HepG2 (cell line): ENCODE measurements at regions not wholly inside any gene's neighbourhood (a gene's known extent, or its start where the extent isn't known, plus 50 kb on each side); places are given as distances from the start of the nearest gene placed in this dataset.

Experiments
- ATAC-seq: fragments of 200-7000 bp; cut with Tn5 transposase; 3 replicates; pipeline ENCODE4 v1.9.1; 2020; ENCODE audit warnings: mild to moderate bottlenecking, moderate library complexity
- BruUV-seq: library from RNA; stranded (reverse); fragments of 400-500 nt; replicated peaks from 2 replicates; lab custom pipeline; 2021; lab: Mats Ljungman, UMichigan
- CTCF ChIA-PET: fragments of 300-600 bp; formaldehyde crosslinking; extraction: SDS; loops from one replicate; lab custom pipeline; 2021; ENCODE audit warnings: low total read pairs, inconsistent platforms, low intra/inter-chr PET ratio; lab: Yijun Ruan, JAX
- POLR2A ChIA-PET: fragments of 350-600 bp; sonication (Branson Sonifier 250); formaldehyde crosslinking; loops from one replicate; lab custom pipeline; 2020; ENCODE audit warnings: antibody characterized with exemption, inconsistent platforms; lab: Yijun Ruan, JAX
- DNase-seq: peaks from one replicate; pipeline ENCODE4 v3.0.0-alpha.2; 2015; ENCODE audit warnings: low spot score
- FAIRE-seq: peaks from 3 replicates; lab custom pipeline; 2011; peaks lifted over from hg19 to GRCh38; lab: Jason Lieb, UNC
- H2AFZ ChIP-seq: one replicate; pipeline ENCODE4 v1.6.1; 2011; ENCODE audit warnings: low read length, inconsistent platforms
- H3K27ac ChIP-seq: fragments of 300-600 bp; 3 replicates; pipeline ENCODE4 v1.8.0; 2011; ENCODE audit warnings: mixed run types, mild to moderate bottlenecking, mixed read lengths, low read length, inconsistent platforms; ENCODE audit not compliant: insufficient read depth; ENCODE audit errors: extremely low read length
- H3K27me3 ChIP-seq, 2 experiments: fragments of 200-600 bp in 1 of 2; 2 replicates in 1 of 2; 3 replicates in 1 of 2; pipeline versions ENCODE4 v1.6.0 to v1.8.0; 2011; ENCODE audit warnings: low read length in 2 of 2, mild to moderate bottlenecking in 2 of 2, moderate library complexity in 2 of 2, inconsistent platforms in 1 of 2; ENCODE audit not compliant: insufficient read depth in 2 of 2, control insufficient read depth in 1 of 2
- H3K36me3 ChIP-seq, 2 experiments: fragments of 200-600 bp in 1 of 2; replicated peaks in 1 of 2; 2 replicates in 1 of 2; 3 replicates in 1 of 2; pipeline versions ENCODE4 v1.5.1 to v1.8.0; 2011; ENCODE audit warnings: low read length in 2 of 2, inconsistent platforms in 1 of 2; ENCODE audit not compliant: insufficient read depth in 2 of 2, control insufficient read depth in 1 of 2
- H3K4me1 ChIP-seq: 2 replicates; pipeline ENCODE4 v1.5.1; 2012; ENCODE audit warnings: low read length, inconsistent platforms; ENCODE audit not compliant: insufficient read depth
- H3K4me2 ChIP-seq: 2 replicates; pipeline ENCODE4 v1.6.0; 2011; ENCODE audit warnings: low read depth, low read length, inconsistent platforms
- H3K4me3 ChIP-seq, 3 experiments: fragments of 200-600 bp in 1 of 3; sonication (generic), shearing (Covaris generic) in 1 of 3; replicated peaks in 1 of 3; 2 replicates each; pipeline ENCODE4 v1.5.1; 2011 to 2016; ENCODE audit warnings: low read length in 3 of 3, inconsistent platforms in 2 of 3, low read depth in 2 of 3, mild to moderate bottlenecking in 2 of 3, control low read depth in 1 of 3, mixed read lengths in 1 of 3; ENCODE audit not compliant: insufficient read depth in 1 of 3
- H3K79me2 ChIP-seq: one replicate; pipeline ENCODE4 v1.6.1; 2011; ENCODE audit warnings: low read length, inconsistent platforms; ENCODE audit not compliant: insufficient read depth
- H3K9ac ChIP-seq: 2 replicates; pipeline ENCODE4 v1.6.0; 2011; ENCODE audit warnings: mild to moderate bottlenecking, low read depth, low read length, inconsistent platforms; ENCODE audit not compliant: insufficient read depth
- H3K9me3 ChIP-seq: 2 replicates; pipeline ENCODE4 v1.5.1; 2012; ENCODE audit warnings: mild to moderate bottlenecking, low read length
- H4K20me1 ChIP-seq: 2 replicates; pipeline ENCODE4 v1.6.0; 2011; ENCODE audit warnings: inconsistent platforms, mild to moderate bottlenecking, low read length, moderate library complexity; ENCODE audit not compliant: insufficient read depth
- ATF1 ChIP-seq: IDR thresholded peaks from 2 replicates; pipeline ENCODE4 v1.6.1; 2016; ENCODE audit warnings: mild to moderate bottlenecking, control low read depth
- CHCHD3 ChIP-seq: sonication (generic); formaldehyde crosslinking; IDR thresholded peaks from 2 replicates; pipeline ENCODE4 v1.8.0; 2022; ENCODE audit warnings: mild to moderate bottlenecking, missing genetic modification reagents, moderate library complexity
- FOXP4 ChIP-seq: sonication (generic); formaldehyde crosslinking; IDR thresholded peaks from 2 replicates; pipeline ENCODE4 v1.4.0; 2020; ENCODE audit warnings: missing genetic modification reagents
- MAFG ChIP-seq: sonication (generic); formaldehyde crosslinking; IDR thresholded peaks from 2 replicates; pipeline ENCODE4 v1.5.1; 2020; ENCODE audit warnings: mild to moderate bottlenecking, missing genetic modification reagents
- NPAS2 ChIP-seq: sonication (generic); formaldehyde crosslinking; IDR thresholded peaks from 2 replicates; pipeline ENCODE4 v1.8.0; 2022; ENCODE audit warnings: mild to moderate bottlenecking, missing genetic modification reagents, borderline replicate concordance
- ZBTB38 ChIP-seq: sonication (generic); formaldehyde crosslinking; IDR thresholded peaks from 2 replicates; pipeline ENCODE4 v1.5.1; 2020; ENCODE audit warnings: mild to moderate bottlenecking, missing genetic modification reagents
- ZNF678 ChIP-seq: sonication (generic); formaldehyde crosslinking; IDR thresholded peaks from 2 replicates; pipeline ENCODE4 v1.4.0; 2020; ENCODE audit warnings: mild to moderate bottlenecking, missing genetic modification reagents
- ZNF704 ChIP-seq: sonication (generic); formaldehyde crosslinking; IDR thresholded peaks from 2 replicates; pipeline ENCODE4 v1.8.1; 2023; ENCODE audit warnings: mild to moderate bottlenecking, inconsistent platforms, moderate library complexity, missing genetic modification reagents, borderline replicate concordance
- ZNF784 ChIP-seq: sonication (generic); formaldehyde crosslinking; IDR thresholded peaks from 2 replicates; pipeline ENCODE4 v1.5.1; 2020; ENCODE audit warnings: missing genetic modification reagents, mild to moderate bottlenecking, borderline replicate concordance
- WGBS: methylation state at CpG from one replicate; pipeline ENCODE4 v1.1.6; 2017; ENCODE audit warnings: low lambda C conversion rate; 5-methylcytosine and 5-hydroxymethylcytosine counted together
- in situ Hi-C: cut with HindIII; loops from 2 replicates; pipeline ENCODE4 v1.10.0; 2017; ENCODE audit warnings: low pct_unique_long_range_greater_than_20kb; ENCODE audit not compliant: extremely low pct_ligation_motif_present
- intact Hi-C: fragments of 100-400 bp; cut with micrococcal nuclease; formaldehyde crosslinking; loops from one replicate; pipeline ENCODE4 v1.10.0; 2022; ENCODE audit not compliant: unreplicated experiment

DNA sequence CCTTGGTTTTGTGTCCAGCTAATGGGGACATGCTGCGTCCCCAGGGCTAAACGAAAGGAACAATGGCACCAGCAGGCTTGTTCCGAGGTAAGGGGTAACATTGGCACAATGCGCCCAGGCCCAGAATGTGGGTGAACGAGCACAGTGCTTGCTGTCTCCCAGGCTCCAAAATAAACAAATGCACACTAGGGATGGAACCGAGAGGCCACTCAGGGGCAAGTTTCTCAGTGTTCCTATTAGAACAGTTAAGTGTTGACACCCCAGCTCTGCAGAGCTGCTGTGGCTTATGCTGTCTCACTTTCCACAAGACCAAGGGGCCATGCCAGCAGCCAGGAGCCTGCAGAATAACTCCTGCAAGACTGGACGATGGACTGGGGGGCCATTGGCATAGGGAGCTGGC lies 492.4 kb downstream of the GADD45G start:
- ATAC-seq: no peak
- no peak overlapping the region for H3K4me2 ChIP-seq
- H3K9ac ChIP-seq: no peak overlapping the region
- no peak for FAIRE-seq
- CTCF ChIA-PET: no interaction called here
- intact Hi-C loops (no loop called here), in situ Hi-C loops (loop anchor here (10.0 kb wide), 1 partner anchor 182 kb away; no protein-coding TSS in a partner anchor)
- no peak overlapping the region for H3K4me3 ChIP-seq
- no peaks in the 10 kb centered on the region for H3K9me3 ChIP-seq
- TF ChIP-seq NPAS2: no peak
- no peak for TF ChIP-seq CHCHD3 (CRISPR knock-in tag)
- TF ChIP-seq ZNF784 (CRISPR knock-in tag): no peak
- TF ChIP-seq ZNF704 (CRISPR knock-in tag): no peak
- TF ChIP-seq ATF1 (CRISPR knock-in tag): no peak
- TF ChIP-seq FOXP4: no peak
- TF ChIP-seq ZNF678 (CRISPR knock-in tag): no peak
- TF ChIP-seq MAFG (CRISPR knock-in tag): no peak
- TF ChIP-seq ZBTB38 (CRISPR knock-in tag): no peak
- H3K27ac ChIP-seq: no peak overlapping the region
- WGBS: 43% methylated on average over 5 of the region's 7 CpGs
- POLR2A ChIA-PET: no interaction called here
- H3K36me3 ChIP-seq: no peaks in the 10 kb centered on the region
- no peaks in the 10 kb centered on the region for H3K79me2 ChIP-seq
- BruUV-seq: no TSS peak
- H3K4me1 ChIP-seq: no peaks in the 10 kb centered on the region
- no peak for DNase-seq
- H4K20me1 ChIP-seq: no peaks in the 10 kb centered on the region
- no peak overlapping the region for H2AFZ ChIP-seq
- H3K27me3 ChIP-seq: peaks cover 0 to 7% of the 10 kb centered on the region in 2 experiments; a peak in 3 of 5 replicates
